Glomerular visceral epithelial cell (primary cell): ENCODE measurements at regions not wholly inside any gene's neighbourhood (a gene's known extent, or its start where the extent isn't known, plus 50 kb on each side); places are given as distances from the start of the nearest gene placed in this dataset.
A peak's percentile ranks its signal among the peaks of the same experiment; 100 is the strongest.
"Not testable (repeated sequence)": the region's sequence is repeated elsewhere in the genome, so short reads cannot be mapped to it uniquely, and the experiment has no call there.

Source experiments
- DNase-seq: peaks from one replicate; pipeline ENCODE4 v3.0.0-alpha.2; 2016; ENCODE audit errors: extremely low spot score

- DNase-seq = no peak
These were observed 189.9 kb upstream of the UFM1 start for GRCh38 chr13:38159710-38160109.

GRCh38 chr13:38147050-38147449, 202.6 kb upstream of the UFM1 start:
- DNase-seq = no peak

DNA sequence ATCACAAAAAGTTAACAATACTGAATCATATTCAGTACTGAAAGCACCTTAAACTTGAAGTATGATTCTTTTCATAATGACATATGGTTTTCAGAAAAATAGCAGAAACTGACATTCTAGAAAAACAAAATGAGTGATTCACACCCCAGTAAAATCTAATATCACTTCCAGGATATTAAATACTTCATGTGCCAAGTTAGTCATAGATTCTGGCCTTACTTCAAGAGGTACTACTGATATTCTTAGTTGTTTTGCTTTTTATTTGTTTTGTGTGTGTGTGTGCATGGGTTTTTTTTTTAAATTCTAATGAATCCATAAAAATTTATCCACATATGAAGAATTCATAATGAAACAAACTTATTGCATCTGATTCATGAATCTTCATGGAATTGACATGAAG, 207.9 kb upstream of the UFM1 start:
- no peak for DNase-seq

DNA sequence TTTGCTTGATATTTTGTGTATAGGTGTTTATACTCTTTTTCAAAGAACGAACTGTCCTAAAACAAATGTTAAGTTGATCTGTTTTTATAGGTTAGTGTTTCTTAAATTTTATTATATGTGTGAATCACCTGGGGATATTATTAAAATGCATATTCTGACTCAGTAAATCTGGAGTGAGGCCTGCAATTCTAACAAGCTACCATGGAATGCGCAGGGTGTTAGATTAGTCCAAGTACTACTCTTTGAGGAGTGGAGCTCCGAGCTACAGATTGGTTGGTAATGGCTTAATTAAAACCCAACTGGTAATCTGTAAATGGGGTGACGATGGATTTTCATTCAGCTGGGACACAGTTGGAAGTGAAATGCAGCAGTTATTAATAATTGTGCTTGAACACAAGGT, 214.1 kb upstream of the UFM1 start:
- no peak for DNase-seq

DNA sequence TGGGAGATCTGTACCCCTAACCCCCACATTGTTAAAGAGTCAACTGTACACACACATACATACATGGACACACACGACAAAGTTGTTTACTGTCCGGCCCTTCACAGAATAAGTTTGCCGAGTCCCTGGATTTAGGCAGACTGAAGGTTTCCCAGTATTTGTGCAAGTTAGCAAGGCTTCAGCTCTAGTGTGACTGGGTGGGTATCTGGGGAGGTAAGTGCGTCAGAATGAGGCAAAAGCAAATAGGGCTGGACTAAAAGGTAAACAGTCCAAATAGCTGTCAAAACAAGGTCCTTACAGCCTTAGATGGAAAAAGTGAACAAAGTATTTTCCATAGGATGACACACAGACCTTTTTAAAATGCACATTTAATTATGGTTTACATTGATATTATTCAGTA, 228.4 kb upstream of the UFM1 start:
- DNase-seq = no peak

DNA sequence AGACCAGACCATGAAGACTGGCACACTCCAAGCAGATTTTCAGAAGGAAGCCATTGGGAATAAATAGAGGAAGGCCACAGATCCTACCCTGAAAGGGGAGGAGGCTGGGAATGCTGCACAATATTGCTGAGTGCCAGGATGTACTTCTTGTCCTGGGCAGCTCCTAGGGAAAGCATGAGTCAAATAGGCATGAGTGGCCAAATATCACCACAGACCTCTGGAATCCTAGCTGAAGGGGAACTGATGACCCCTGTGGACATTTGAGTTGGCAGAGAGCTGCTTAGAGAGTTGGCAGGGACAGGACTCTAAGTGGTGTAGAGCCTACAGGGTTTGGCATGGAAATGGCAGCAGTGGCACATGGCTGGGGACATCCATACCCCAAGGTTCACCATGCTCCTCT, 234.3 kb upstream of the TRPC4 start:
- peak; percentile 0 for DNase-seq

DNA sequence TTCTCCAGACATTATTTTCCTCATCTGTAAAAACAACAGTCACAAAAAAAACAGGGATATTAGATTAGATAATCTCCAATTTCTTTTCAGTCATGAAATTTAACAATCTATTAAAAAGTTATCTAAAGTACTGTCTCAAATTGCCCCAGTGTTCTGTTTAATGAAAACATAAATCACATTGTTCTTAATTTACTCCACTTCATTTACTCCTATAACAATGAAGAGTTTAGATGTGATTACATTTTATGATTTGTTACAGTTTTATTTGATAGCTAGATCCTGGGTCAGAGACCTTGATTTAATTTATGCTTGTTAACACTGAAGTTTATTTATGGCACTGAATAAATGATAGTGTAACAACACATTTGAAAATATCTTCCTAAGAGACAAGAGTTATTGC, 230.2 kb upstream of the TRPC4 start:
- DNase-seq = no peak

GRCh38 chr13:38093425-38093824, 223.9 kb upstream of the TRPC4 start:
- DNase-seq = no peak

DNA sequence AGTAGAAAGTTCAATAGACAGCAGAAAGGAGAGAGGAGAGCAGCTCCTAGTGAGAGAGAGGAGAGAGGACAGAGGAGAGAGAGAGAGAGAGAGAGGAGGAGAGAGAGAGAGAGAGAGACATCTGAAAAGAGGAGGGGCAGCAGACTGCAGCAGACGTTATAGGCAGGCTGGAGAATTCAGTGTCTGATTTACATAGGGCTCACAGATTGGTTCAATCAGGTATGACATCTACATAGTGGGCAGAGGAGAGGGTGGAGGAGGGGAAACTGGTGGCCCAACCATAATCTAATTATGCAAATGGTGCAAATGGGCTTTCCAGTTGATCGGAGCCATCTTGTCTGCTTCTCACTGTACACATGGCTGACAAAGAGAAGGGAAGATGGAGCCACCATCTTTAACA, 221.3 kb upstream of the TRPC4 start:
- DNase-seq = no peak

GRCh38 chr13:38086721-38087120, 217.1 kb upstream of the TRPC4 start:
- DNase-seq = no peak

GRCh38 chr13:38086013-38086412, 216.4 kb upstream of the TRPC4 start:
- no peak for DNase-seq

DNA sequence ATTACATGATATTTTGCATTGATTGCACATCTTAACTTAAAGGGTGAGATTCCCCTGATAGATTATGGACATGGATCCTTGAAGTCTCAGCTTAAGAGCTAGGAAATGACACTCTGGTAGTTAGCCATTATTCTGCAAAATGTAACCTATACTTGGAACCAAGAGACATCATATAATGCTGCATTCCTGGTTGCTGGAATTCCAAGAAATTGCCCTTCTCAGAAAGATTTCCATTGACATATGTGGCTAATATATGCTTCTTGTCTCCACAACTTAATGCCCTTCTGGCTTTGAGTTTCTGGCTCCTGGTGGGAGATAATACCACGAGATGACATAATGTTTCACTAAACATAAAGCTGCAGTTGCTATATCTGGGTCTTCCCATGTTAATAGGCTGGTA, 204.4 kb upstream of the TRPC4 start:
- DNase-seq = peak; percentile 6

GRCh38 chr13:38072696-38073095, 203.1 kb upstream of the TRPC4 start:
- DNase-seq = no peak

DNA sequence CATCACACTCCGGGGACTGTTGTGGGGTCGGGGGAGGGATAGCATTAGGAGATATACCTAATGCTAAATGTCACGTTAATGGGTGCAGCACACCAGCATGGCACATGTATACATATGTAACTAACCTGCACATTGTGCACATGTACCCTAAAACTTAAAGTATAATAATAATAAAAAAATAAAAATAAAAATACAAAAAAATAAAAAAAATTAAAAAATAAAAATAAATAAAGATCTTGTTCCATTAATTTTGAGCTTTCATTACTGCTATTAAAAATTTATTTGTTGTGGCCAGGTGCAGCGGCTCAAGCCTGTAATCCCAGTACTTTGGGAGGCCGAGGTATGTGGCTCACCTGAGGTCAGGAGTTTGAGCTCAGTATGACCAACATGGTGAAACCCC, 201.8 kb upstream of the TRPC4 start:
- DNase-seq = not testable (repeated sequence)

DNA sequence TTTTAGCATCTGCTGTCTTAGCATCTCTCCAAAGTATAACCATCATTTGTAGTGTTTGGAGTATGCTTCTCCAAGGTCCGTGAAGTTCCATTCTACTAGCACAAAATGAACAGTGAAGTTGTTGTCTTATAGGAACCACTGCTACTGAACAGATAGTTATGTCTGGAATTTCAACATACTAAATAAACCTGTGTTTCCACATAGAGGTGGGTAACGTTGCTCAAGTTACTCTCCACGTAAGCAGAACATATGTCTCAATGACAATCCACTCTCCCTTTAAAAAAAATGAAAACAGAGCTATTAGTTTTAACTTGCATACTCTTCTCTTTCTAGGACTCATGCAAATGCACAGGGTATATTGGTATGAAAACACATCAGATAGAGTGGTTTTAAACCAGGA, 184.3 kb upstream of the TRPC4 start:
- no peak for DNase-seq

GRCh38 chr13:38046049-38046376, 176.4 kb upstream of the TRPC4 start:
- DNase-seq = no peak

DNA sequence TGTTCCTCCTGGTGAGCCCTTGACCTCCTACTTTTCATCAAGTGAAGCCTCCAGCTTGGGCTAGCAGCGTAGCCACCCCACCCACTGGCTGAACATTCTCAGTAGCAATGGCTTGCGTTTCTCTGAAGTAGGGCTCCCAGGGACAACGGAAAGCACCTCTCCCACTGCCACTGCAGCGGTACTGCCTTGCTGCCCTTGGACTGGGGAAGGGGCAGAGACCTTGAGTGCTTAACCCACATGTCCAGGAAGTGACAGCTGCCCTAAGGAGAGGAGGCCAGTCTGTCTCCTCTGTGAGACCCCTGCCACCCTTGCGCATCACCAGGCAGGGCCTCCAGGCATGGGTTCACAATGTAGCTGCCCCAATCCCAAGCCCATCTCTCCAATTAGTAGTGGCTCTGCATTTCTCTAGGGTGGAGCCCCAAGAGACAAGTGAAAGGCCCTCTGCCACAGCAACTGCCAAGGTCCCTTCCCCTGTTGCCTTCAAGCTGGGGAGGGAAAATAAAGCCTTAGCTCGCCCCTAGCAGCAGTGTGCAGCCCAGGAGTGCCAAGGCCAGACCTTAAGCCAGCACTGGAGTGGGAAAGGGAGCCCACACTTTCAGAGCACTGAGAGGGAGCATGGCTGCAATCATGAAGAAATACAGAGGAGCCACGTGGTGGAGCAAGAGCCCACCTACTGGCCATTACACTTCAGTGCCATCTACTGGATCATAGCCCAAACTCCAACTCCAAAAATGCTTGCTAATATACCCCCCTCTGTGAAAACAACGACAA, 175.9 kb upstream of the TRPC4 start:
- DNase-seq = peak; percentile 33

DNA sequence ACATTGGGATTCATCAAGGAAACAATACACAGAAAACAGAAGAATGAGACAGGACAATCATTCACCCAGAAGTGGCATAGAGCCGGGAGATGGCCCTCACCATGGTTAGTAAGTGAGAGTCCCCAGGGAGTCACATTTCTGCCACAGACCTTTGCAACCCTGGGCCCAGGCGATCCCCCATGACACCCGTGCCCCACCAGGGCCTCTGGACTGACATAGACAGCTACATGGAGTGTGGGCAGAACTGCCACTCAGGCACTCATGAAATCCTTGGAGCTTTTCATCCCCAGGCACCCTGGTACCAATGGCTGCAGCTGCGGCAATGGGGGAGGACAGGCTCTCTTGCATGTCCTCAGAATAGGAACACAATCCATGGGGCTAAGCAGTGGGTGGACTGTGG, 174.5 kb upstream of the TRPC4 start:
- DNase-seq = no peak

DNA sequence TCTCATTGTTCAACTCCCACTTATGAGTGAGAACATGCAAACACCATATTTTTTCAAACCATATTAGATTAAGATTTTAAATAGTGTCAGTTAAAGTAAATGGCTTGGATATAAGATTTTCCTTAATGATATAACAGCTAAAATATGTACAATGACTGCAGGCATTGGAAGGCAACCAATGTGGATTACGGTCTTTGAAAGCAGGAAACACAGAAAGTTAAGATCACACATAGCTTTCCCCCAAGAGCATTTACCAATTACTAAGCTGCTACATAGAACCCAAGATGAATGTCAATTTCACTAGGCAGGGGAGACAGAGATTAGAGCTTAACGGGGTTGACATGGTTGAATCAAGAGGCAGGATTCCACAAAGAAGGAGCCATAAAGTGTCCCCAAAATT, 173.2 kb upstream of the TRPC4 start:
- no peak for DNase-seq

DNA sequence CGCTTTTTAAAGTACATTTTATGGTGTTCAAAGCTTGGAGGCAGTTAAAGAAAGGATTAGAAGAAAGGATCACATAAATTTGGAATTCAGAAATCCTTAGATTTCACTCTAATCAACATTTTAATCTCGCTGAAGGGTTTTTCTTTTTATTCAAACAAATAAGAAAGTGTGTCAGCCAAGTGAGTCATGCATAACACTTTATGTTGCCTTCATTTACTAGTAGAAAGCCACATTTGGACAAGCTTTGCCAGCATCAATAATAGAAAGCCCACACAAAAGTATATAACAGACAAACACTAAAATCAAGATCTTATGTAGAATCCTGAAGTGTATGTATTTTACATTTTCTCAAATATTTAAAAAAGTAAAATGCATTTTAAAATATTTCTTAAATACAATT, 154.9 kb upstream of the TRPC4 start:
- no peak for DNase-seq

- DNase-seq = no peak
These were observed 147.7 kb upstream of the TRPC4 start for GRCh38 chr13:38017320-38017719.

GRCh38 chr13:38013676-38014075, 144.1 kb upstream of the TRPC4 start:
- no peak for DNase-seq

DNA sequence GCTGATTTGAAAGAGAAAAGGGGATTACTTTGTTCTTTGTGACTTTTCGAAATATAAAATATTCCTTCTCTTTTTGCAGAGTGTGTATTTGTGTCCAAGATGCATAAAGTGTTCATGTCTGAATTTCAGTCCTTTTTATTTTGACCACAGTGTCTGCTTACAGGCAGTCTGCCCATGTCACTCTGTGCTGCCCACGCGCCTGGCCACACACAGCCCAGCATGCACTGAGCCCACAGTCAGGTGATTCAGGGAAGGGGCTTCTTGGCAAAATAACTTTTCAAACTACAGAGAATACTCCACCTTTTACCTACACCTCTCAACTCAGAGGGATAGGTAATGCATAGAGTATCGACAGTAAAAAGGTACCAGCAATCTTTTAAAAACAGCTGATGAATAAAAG, 142.5 kb upstream of the TRPC4 start:
- no peak for DNase-seq

GRCh38 chr13:38008636-38009035, 139.1 kb upstream of the TRPC4 start:
- DNase-seq = no peak
